ENCODE measurements at regions not wholly inside any gene's neighbourhood (a gene's known extent, or its start where the extent isn't known, plus 50 kb on each side); places are given as distances from the start of the nearest gene placed in this dataset.

- CTCF ChIA-PET, result no interaction called here
- Mint-ChIP-seq H3K9me3 (no peaks in the 10 kb centered on the region), H3K27ac (no peak overlapping the region), H3K4me1 (ENCODE audit: low read depth) (no peaks in the 10 kb centered on the region), H3K36me3 (ENCODE audit: low read depth) (no peaks in the 10 kb centered on the region), H3K27me3 (peaks cover 31% of the 10 kb centered on the region), H3K4me3 (no peak overlapping the region)
- no peaks in the 10 kb centered on the region for H3K4me1 ChIP-seq (ENCODE audit: insufficient read depth, low read length)
- DNase-seq, result no peak
- no peaks in the 10 kb centered on the region for H3K9me3 ChIP-seq (ENCODE audit: control insufficient read depth in 1 of 2, insufficient read depth in 1 of 2, low read length in 2 of 2)
- TF ChIP-seq CTCF (IDR thresholded peaks at IDR 0.05), result no peak
- no peak for ATAC-seq (ENCODE audit: poor library complexity)
- intact Hi-C loops (cut with DNase I, micrococcal nuclease), result no loop called here
- peaks cover 0 to 2% of the 10 kb centered on the region in 2 experiments for H3K27me3 ChIP-seq (ENCODE audit: control insufficient read depth in 1 of 2, insufficient read depth in 2 of 2, low read length in 2 of 2)
- no peak overlapping the region for H3K27ac ChIP-seq (ENCODE audit: low read depth in 1 of 2, low read length in 2 of 2)
- no peak overlapping the region for H3K4me3 ChIP-seq (ENCODE audit: low read length)
- POLR2A ChIA-PET, result no interaction called here
- no peaks in the 10 kb centered on the region for H3K36me3 ChIP-seq (ENCODE audit: insufficient read depth, low read length)
These were observed 75.6 kb downstream of the DMRT2 start for GRCh38 chr9:1125741-1126140.

GRCh38 chr9:1128046-1128445, 77.9 kb downstream of the DMRT2 start:
- Mint-ChIP-seq H3K9me3 (peaks cover 3% of the 10 kb centered on the region), H3K27me3 (peaks cover 23% of the 10 kb centered on the region), H3K4me3 (no peak overlapping the region), H3K36me3 (ENCODE audit: low read depth) (no peaks in the 10 kb centered on the region), H3K27ac (no peak overlapping the region), H3K4me1 (ENCODE audit: low read depth) (no peaks in the 10 kb centered on the region)
- intact Hi-C loops (cut with DNase I, micrococcal nuclease), result no loop called here
- Histone ChIP-seq H3K36me3 (ENCODE audit: insufficient read depth, low read length) (no peaks in the 10 kb centered on the region), H3K27me3 (ENCODE audit: control insufficient read depth in 1 of 2, insufficient read depth in 2 of 2, low read length in 2 of 2) (peaks cover 0 to 2% of the 10 kb centered on the region in 2 experiments), H3K27ac (ENCODE audit: low read depth in 1 of 2, low read length in 2 of 2) (no peak overlapping the region), H3K4me3 (ENCODE audit: low read length) (no peak overlapping the region), H3K9me3 (ENCODE audit: control insufficient read depth in 1 of 2, insufficient read depth in 1 of 2, low read length in 2 of 2) (no peaks in the 10 kb centered on the region), H3K4me1 (ENCODE audit: insufficient read depth, low read length) (no peaks in the 10 kb centered on the region)
- no peak for ATAC-seq (ENCODE audit: poor library complexity)
- CTCF ChIA-PET, result no interaction called here
- no peak for DNase-seq
- POLR2A ChIA-PET, result no interaction called here
- no peak for TF ChIP-seq CTCF (IDR thresholded peaks at IDR 0.05)

- DNase-seq, result no peak
- H3K4me1 Mint-ChIP-seq (ENCODE audit: low read depth), result no peaks in the 10 kb centered on the region
- no peak overlapping the region for H3K27ac ChIP-seq (ENCODE audit: low read depth in 1 of 2, low read length in 2 of 2)
- no peak overlapping the region for H3K27ac Mint-ChIP-seq
- no peak for ATAC-seq (ENCODE audit: poor library complexity)
- POLR2A ChIA-PET, result no interaction called here
- CTCF ChIA-PET, result no interaction called here
- no peak overlapping the region for H3K4me3 ChIP-seq (ENCODE audit: low read length)
- no peaks in the 10 kb centered on the region for H3K4me1 ChIP-seq (ENCODE audit: insufficient read depth, low read length)
- H3K36me3 ChIP-seq (ENCODE audit: insufficient read depth, low read length), result no peaks in the 10 kb centered on the region
- intact Hi-C loops (cut with DNase I, micrococcal nuclease), result no loop called here
- H3K36me3 Mint-ChIP-seq (ENCODE audit: low read depth), result no peaks in the 10 kb centered on the region
- H3K9me3 ChIP-seq (ENCODE audit: control insufficient read depth in 1 of 2, insufficient read depth in 1 of 2, low read length in 2 of 2), result no peaks in the 10 kb centered on the region
- peaks cover 0 to 2% of the 10 kb centered on the region in 2 experiments for H3K27me3 ChIP-seq (ENCODE audit: control insufficient read depth in 1 of 2, insufficient read depth in 2 of 2, low read length in 2 of 2)
- H3K4me3 Mint-ChIP-seq, result no peak overlapping the region
- H3K9me3 Mint-ChIP-seq, result peaks cover 3% of the 10 kb centered on the region
- H3K27me3 Mint-ChIP-seq, result peaks cover 15% of the 10 kb centered on the region
- no peak for TF ChIP-seq CTCF (IDR thresholded peaks at IDR 0.05)
These were observed 79.2 kb downstream of the DMRT2 start for GRCh38 chr9:1129382-1129781.
